ENCODE measurements at regions not wholly inside any gene's neighbourhood (a gene's known extent, or its start where the extent isn't known, plus 50 kb on each side); places are given as distances from the start of the nearest gene placed in this dataset.

GRCh38 chrX:4263030-4263803 is 549.8 kb upstream of the PRKX start:
- H3K27me3 ChIP-seq (ENCODE audit: control insufficient read depth, insufficient read depth, low read length), result no peaks in the 10 kb centered on the region
- H3K27ac ChIP-seq (ENCODE audit: low read depth in 2 of 2, low read length in 2 of 2), result no peak overlapping the region
- no peaks in the 10 kb centered on the region for H3K36me3 ChIP-seq (ENCODE audit: control insufficient read depth in 2 of 3, insufficient read depth in 3 of 3, low read length in 3 of 3)
- no peak for TF ChIP-seq CTCF (IDR thresholded peaks at IDR 0.05; ENCODE audit: borderline replicate concordance, extremely low read depth, insufficient read depth)
- FAIRE-seq (no peak), DNase-seq (peak in 3 of 5 donors; percentile 17 to 79 (median 56))
- intact Hi-C loops (cut with DNase I), result no loop called here
- no peak overlapping the region for H3K4me3 ChIP-seq (ENCODE audit: low read length in 3 of 3)
- no peaks in the 10 kb centered on the region for H3K4me1 ChIP-seq (ENCODE audit: control insufficient read depth in 2 of 3, insufficient read depth in 2 of 3, low read depth in 1 of 3, low read length in 3 of 3)
- no peak overlapping the region for H3K9ac ChIP-seq (ENCODE audit: low read length in 3 of 3)
- no peaks in the 10 kb centered on the region for H3K9me3 ChIP-seq (ENCODE audit: control insufficient read depth in 2 of 3, insufficient read depth in 1 of 3, low read length in 3 of 3)

GRCh38 chrX:4253092-4253491 is 539.6 kb upstream of the PRKX start:
- FAIRE-seq (no peak), DNase-seq (no peak)
- Histone ChIP-seq H3K9ac (ENCODE audit: low read length in 3 of 3) (no peak overlapping the region), H3K4me1 (ENCODE audit: control insufficient read depth in 2 of 3, insufficient read depth in 2 of 3, low read depth in 1 of 3, low read length in 3 of 3) (no peaks in the 10 kb centered on the region), H3K9me3 (ENCODE audit: control insufficient read depth in 2 of 3, insufficient read depth in 1 of 3, low read length in 3 of 3) (no peaks in the 10 kb centered on the region), H3K27ac (ENCODE audit: low read depth in 2 of 2, low read length in 2 of 2) (no peak overlapping the region), H3K4me3 (ENCODE audit: low read length in 3 of 3) (no peak overlapping the region), H3K27me3 (ENCODE audit: control insufficient read depth, insufficient read depth, low read length) (no peaks in the 10 kb centered on the region), H3K36me3 (ENCODE audit: control insufficient read depth in 2 of 3, insufficient read depth in 3 of 3, low read length in 3 of 3) (no peaks in the 10 kb centered on the region)
- intact Hi-C loops (cut with DNase I), result no loop called here
- no peak for TF ChIP-seq CTCF (IDR thresholded peaks at IDR 0.05; ENCODE audit: borderline replicate concordance, extremely low read depth, insufficient read depth)

- Histone ChIP-seq H3K27ac (ENCODE audit: low read depth in 2 of 2, low read length in 2 of 2) (no peak overlapping the region), H3K4me1 (ENCODE audit: control insufficient read depth in 2 of 3, insufficient read depth in 2 of 3, low read depth in 1 of 3, low read length in 3 of 3) (no peaks in the 10 kb centered on the region), H3K4me3 (ENCODE audit: low read length in 3 of 3) (no peak overlapping the region), H3K36me3 (ENCODE audit: control insufficient read depth in 2 of 3, insufficient read depth in 3 of 3, low read length in 3 of 3) (no peaks in the 10 kb centered on the region), H3K9ac (ENCODE audit: low read length in 3 of 3) (no peak overlapping the region), H3K9me3 (ENCODE audit: control insufficient read depth in 2 of 3, insufficient read depth in 1 of 3, low read length in 3 of 3) (no peaks in the 10 kb centered on the region), H3K27me3 (ENCODE audit: control insufficient read depth, insufficient read depth, low read length) (no peaks in the 10 kb centered on the region)
- no peak for TF ChIP-seq CTCF (IDR thresholded peaks at IDR 0.05; ENCODE audit: borderline replicate concordance, extremely low read depth, insufficient read depth)
- FAIRE-seq (no peak), DNase-seq (no peak)
- intact Hi-C loops (cut with DNase I), result no loop called here
These were observed 536.0 kb upstream of the PRKX start for GRCh38 chrX:4249401-4249800.
